AG09309 (cell line): ENCODE measurements at regions not wholly inside any gene's neighbourhood (a gene's known extent, or its start where the extent isn't known, plus 50 kb on each side); places are given as distances from the start of the nearest gene placed in this dataset.

ENCODE experiments used
- DNase-seq: peaks from one replicate; pipeline ENCODE4 v3.0.0-alpha.2; 2010; ENCODE audit warnings: low read depth
- H3K4me3 ChIP-seq: 2 replicates; pipeline ENCODE4 v1.5.1; 2011; ENCODE audit warnings: mild to moderate bottlenecking, low read depth, low read length, moderate library complexity; ENCODE audit not compliant: control insufficient read depth
- CTCF ChIP-seq: IDR thresholded peaks from 2 replicates; pipeline ENCODE4 v1.5.1; 2011; ENCODE audit warnings: mild to moderate bottlenecking, low read depth, low read length, inconsistent platforms; ENCODE audit not compliant: insufficient read depth, control insufficient read depth; ENCODE audit errors: missing control alignments

DNA sequence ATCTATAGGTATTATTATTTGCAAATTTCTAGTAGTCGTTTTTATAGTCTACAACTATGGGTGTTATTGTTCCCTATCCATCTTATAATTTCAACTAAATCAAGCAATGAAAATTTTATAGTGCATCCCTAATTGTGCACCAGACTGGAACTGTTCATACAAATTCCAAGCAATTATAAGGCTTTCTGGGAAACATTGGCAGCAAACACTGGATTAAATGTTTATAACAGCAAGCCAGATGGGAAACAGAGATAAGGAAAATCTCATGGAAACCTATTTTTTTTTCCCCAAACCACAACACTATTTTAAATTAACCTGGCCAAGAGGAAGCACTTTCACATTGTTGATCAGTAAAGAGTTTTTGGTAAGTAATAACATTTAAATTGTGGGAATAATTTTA is 524.3 kb downstream of the RASEF start:
- no peak for TF ChIP-seq CTCF
- H3K4me3 ChIP-seq = no peak overlapping the region
- no peak for DNase-seq

DNA sequence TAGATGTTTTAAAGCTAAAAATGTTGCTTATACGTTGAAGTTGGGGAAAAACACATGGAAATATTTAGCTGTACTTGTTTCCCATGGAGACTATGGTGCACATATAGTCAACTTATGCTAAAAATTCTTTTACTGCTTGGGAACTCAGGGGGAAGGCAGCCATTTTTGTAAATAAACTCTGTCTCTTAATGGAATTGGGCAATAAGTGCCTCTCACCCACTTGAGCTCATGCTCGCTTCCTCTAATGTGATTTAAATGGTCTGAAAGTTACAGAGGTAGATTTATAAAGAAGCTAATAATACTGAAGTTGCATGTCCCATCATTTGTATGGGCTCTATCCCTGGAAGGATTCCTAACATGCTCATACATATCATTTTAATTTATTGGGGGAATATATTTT is 523.8 kb downstream of the RASEF start:
- no peak for TF ChIP-seq CTCF
- H3K4me3 ChIP-seq = no peak overlapping the region
- DNase-seq = no peak

DNA sequence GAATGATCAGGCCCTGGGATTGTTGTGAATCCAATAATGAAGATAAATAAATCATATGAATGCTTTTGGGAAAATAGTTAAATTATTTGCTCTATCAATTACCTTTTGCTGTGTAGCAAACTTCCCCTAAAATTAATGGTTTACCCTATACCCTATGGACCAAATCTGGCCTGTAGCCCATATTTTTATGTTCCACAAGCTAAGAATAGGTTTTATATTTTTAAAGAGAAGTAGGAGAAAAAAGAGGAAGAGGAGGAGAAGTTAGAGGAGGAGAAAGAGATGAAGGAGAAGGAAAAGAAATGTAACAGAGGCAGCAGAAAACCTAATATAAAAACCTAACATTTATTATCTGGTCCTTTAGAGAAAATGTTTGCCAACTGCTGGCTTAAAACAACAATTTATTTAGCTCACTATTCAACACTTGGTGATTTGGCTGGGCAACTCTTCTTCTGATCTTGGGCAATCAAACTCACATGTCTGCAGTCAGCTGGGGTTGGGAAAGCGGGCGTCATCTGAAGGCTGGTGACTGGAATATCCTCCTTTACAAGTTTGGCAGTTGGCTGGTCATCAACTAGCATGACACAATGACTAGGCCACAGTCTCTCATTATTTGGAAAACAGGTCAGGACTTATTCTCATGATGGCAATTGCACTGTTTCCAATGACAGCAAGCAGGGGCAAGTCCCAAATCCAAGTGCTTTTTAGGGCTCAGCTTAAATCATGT is 522.9 kb downstream of the RASEF start:
- no peak for TF ChIP-seq CTCF
- no peak overlapping the region for H3K4me3 ChIP-seq
- no peak for DNase-seq

DNA sequence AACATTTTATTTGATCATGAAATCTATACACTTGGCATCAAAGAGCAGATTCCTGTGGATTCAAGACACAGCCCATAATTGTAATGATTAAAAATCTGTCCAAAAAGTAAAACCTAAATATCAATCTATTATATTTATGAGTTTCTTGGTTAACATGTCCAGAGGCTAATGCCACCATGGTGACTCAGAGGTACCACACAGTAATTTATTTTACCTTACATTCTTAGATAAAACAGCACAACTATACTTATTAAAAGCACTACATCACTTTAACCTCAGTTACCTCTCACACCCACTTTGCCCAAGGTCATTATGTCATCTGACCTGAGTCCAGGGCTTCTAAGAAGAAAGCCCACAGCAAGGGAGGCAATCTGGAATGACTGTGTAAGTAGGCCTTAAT is 519.2 kb downstream of the RASEF start:
- H3K4me3 ChIP-seq = no peak overlapping the region
- DNase-seq = no peak
- no peak for TF ChIP-seq CTCF

DNA sequence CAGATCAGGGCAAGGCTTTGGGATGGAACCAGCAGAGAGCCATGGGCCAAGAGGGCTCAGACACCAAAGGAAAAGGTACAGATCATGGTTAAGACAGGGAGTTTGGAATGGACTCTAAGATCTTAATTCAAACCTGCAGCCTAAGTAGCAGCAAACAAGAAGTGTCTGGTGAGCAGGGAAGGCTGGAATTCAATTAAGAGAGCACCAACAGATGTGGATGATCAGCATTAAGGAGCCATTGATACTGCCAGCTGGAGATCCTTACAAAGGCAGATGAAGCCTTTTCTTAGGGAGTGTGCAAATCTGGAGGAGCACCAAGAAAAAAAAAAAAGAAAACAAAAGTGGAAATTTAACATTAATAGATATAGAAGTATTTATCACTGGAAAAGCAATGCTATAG is 516.8 kb downstream of the RASEF start:
- TF ChIP-seq CTCF = no peak
- no peak overlapping the region for H3K4me3 ChIP-seq
- DNase-seq = no peak

GRCh38 chr9:82547995-82548394 is 514.9 kb downstream of the RASEF start:
- no peak for DNase-seq
- no peak for TF ChIP-seq CTCF
- no peak overlapping the region for H3K4me3 ChIP-seq

DNA sequence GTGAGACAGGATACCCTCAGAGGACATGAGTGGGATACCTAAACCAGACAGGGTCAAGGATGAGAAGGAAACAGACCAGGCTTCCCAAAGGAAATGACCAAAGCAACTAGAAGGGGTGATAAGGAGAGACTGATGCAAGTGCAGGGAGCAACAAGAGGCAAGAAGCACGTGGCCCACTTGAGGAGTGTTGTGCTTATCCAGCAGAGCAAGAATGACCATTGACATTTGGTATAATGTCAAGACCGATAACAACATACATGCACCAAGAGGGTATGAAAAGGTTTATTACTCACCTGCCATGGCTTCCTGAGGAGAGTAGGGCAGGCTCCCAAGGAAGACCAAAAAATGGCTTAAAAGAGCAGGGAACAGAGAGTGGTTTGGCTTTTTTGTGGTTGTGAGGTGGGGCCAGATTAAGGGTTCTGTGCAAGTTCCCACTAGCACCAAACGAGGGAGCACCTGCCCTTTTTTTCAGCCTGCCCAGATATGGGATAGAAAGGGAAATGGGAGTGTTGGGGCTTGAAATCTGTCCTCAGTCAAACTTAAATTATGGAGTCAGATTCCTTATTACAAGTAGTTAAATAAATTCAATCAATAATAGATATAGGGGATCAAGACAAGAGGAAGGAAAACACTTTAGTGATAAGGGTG is 513.6 kb downstream of the RASEF start:
- TF ChIP-seq CTCF = no peak
- DNase-seq = no peak

More for the DNA sequence above, 513.6 kb downstream of the RASEF start:
- H3K4me3 ChIP-seq = no peak overlapping the region
